GM12873 (cell line): ENCODE measurements at regions not wholly inside any gene's neighbourhood (a gene's known extent, or its start where the extent isn't known, plus 50 kb on each side); places are given as distances from the start of the nearest gene placed in this dataset.

Source experiments
- TF ChIP-seq, protein P1 (sequence below): IDR thresholded peaks from 2 replicates; pipeline ENCODE4 v1.5.1; 2012; ENCODE audit warnings: low read depth, mild to moderate bottlenecking, moderate library complexity, low read length, control low read depth; ENCODE audit not compliant: insufficient read depth; ENCODE audit errors: missing control alignments

DNA sequence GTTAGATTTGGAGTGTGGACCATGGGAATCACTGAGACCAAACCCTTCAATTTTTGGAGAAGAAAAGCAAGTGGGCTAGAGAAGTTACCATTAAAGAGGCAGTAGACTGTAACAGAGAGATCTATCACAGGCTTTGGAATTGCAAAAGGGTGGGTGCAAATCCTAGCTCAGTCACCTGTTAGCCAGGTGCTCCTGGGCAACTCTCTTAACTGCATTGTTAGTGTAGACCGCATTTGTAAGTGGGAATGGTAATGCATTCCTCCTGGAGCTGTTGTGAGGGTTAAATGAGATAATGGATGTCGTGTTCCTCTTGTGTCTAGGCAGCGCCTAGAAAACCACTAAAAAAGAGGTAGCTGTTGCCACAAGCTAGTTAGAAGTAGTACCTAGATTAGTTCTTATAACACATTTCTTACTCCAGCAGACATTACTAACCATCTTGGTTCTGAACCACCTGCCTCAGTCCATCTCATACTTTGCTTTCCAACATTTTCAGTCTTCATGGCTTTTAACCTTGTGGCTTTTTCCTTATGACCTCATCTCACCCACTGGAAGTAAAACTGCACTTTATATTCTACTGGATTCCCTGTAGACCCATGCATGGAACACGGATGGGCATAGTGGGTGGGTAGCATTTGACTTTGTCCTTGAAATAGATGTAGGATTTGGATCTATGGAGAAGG, 153.0 kb downstream of the HIPK3 start:
- TF ChIP-seq, protein P1, sequence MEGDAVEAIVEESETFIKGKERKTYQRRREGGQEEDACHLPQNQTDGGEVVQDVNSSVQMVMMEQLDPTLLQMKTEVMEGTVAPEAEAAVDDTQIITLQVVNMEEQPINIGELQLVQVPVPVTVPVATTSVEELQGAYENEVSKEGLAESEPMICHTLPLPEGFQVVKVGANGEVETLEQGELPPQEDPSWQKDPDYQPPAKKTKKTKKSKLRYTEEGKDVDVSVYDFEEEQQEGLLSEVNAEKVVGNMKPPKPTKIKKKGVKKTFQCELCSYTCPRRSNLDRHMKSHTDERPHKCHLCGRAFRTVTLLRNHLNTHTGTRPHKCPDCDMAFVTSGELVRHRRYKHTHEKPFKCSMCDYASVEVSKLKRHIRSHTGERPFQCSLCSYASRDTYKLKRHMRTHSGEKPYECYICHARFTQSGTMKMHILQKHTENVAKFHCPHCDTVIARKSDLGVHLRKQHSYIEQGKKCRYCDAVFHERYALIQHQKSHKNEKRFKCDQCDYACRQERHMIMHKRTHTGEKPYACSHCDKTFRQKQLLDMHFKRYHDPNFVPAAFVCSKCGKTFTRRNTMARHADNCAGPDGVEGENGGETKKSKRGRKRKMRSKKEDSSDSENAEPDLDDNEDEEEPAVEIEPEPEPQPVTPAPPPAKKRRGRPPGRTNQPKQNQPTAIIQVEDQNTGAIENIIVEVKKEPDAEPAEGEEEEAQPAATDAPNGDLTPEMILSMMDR = no peak
